ENCODE measurements at regions not wholly inside any gene's neighbourhood (a gene's known extent, or its start where the extent isn't known, plus 50 kb on each side); places are given as distances from the start of the nearest gene placed in this dataset.
"Not testable (repeated sequence)": the region's sequence is repeated elsewhere in the genome, so short reads cannot be mapped to it uniquely, and the experiment has no call there.

GRCh38 chr13:37288057-37288720 is 182.7 kb upstream of the CSNK1A1L start (continued):
- TF ChIP-seq ZNF462 (CRISPR knock-in tag; IDR thresholded peaks at IDR 0.05) (no peak), REST (IDR thresholded peaks at IDR 0.05; ENCODE audit: unreplicated experiment) (no peak)

GRCh38 chr13:37280231-37280630 is 174.8 kb upstream of the CSNK1A1L start:
- H3K36me3 ChIP-seq (ENCODE audit: insufficient read depth); H3K4me3 Mint-ChIP-seq; H3K79me2 ChIP-seq (replicated peaks; ENCODE audit: insufficient read depth); H3K9me2 ChIP-seq (ENCODE audit: insufficient read depth); DNase-seq (ENCODE audit: low spot score); H3K27ac Mint-ChIP-seq; H3K4me2 ChIP-seq; H4K20me1 ChIP-seq (replicated peaks; ENCODE audit: insufficient read depth); H3F3A ChIP-seq (replicated peaks; ENCODE audit: low read depth); ATAC-seq; H3K27me3 ChIP-seq (ENCODE audit: insufficient read depth); H3K4me1 ChIP-seq (ENCODE audit: insufficient read depth); H3K4me1 Mint-ChIP-seq; H3K27me3 Mint-ChIP-seq (ENCODE audit: insufficient read depth, low read depth, poor library complexity); H2AFZ ChIP-seq; H3K27ac ChIP-seq (ENCODE audit: low read depth); H3K4me3 ChIP-seq: not testable (repeated sequence)
- peaks cover 19% of the 10 kb centered on the region for H3K9me3 Mint-ChIP-seq
- H3K36me3 Mint-ChIP-seq (ENCODE audit: low read depth) = peaks cover 12% of the 10 kb centered on the region

All from GM23338 (cell line).